T1000 (cell line): ENCODE measurements at regions not wholly inside any gene's neighbourhood (a gene's known extent, or its start where the extent isn't known, plus 50 kb on each side); places are given as distances from the start of the nearest gene placed in this dataset.

Experiments used
- DNase-seq: peaks from one replicate; lab custom pipeline; 2025; ENCODE audit warnings: mixed read lengths; lab: John Stamatoyannopoulos, UW

DNA sequence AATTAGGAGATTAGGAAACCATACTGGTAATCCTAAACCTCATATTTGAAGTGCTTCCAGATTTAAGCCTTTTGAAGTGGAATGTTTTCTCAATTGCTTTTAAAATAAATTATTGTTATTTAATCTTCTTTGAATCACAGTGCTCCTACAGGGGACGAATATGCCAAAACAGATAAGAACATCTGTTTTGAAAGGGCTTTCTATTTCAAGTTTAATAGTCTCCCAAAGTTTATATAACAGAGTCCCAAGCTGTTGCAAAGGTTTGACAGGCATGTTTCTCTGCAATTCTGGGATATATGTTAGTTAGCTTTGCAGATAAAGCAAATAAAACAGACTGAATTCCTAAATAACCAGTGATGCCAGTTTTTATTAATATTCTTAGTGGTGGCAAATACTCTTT lies 803.7 kb downstream of the TLE4 start:
- DNase-seq = no peak

DNA sequence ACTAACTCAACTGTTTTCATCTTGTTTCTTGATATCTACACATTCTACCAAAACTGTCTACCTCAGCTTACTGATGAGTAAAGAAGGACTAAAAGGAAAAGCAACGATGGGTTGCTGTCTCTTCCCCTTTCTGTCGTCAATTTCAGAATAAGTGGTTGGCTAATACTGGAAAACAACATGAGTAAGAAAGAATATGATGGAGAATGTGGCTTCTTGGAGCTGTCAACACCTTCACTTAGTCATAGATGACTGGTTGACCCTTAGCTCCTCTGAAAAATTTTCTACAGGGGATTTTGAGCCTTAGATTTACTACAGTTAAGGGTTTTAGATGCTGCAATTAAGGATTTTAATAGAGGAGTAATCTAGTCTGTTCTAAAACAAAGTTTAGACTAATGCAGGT lies 797.9 kb downstream of the TLE4 start:
- DNase-seq = no peak

DNA sequence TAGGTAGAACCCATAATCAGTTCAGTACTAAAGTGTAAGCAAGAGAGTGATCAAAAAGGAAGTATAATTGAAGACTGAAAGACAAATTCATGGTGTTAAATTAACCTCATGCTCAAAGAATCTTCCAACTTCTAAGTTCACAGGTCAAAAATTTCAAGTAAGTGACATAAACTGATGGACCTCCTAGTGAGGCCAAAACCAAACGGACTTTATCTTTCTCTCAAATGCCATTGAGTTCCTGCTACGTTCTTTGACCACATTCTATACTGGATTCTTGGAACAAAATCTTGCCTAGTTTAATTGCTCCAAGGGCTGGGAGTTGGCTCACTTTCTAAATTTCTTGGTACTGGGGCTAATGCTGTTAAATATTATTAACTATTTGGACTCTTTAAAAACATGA lies 794.9 kb downstream of the TLE4 start:
- no peak for DNase-seq

DNA sequence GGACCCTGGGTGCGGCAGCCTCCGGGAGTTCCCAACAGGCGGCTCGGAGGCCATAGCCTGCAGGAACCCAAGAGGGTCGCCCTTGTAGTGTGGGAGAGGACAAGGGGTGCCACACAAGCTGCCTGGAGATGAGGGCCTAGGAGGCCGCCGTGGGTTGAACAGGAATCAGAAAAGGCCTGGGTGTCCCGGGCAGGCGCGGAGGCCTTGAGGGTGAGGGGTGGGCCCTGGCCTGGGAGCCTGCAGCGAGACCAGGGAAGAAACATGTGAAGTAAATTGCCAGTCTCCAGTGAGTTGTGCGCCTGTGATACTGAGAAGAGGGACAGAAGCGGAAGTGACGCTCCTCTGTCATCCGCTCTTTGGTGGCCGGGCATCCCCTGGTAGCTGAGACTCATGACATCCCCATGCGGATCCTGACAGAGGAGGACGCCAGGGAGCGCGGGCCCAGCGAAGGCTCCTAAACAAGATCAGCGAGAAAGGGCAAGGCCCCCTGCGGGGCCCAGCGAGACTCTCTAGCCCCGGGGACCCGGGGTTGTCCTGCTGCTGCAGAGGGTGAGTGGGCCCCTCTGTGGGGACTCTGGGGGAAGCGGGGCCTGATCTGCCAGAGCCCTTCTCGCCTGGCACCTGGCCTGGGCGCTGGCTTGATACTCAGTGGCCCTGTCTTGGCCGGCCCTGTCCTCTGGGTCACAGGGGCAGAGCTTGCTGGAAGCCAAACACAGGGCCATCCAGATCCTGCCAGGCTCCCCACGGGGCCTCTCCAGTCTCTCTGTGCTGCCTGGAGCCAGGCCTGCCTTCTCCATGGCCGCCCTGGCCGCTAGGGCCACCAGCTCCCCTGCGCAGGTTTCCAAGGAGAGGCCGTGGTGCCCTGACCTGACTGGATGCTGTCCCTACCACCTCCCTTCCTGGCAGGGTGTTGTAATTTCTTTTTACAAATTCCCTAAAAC lies 788.4 kb downstream of the TLE4 start:
- DNase-seq = no peak

DNA sequence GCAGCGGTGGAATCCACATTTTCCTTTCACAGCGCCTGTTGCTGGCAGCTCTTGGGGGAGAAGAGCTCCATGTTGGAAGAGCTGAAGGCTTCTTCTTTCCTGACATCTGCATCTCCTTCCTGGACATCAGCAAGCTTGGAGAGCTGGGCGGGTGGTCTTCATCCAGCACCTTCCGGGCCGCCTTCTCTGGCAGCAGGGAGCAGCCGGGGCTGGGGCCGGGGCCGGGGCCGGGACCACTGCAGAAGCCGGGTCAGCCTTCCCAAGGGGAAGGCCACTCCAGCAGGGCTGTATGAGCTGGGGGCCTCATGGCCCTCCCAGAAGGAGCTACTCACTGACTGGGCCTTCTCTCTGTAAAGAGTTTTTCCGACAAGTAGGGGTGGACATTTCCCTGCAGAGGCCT lies 787.5 kb downstream of the TLE4 start:
- no peak for DNase-seq

DNA sequence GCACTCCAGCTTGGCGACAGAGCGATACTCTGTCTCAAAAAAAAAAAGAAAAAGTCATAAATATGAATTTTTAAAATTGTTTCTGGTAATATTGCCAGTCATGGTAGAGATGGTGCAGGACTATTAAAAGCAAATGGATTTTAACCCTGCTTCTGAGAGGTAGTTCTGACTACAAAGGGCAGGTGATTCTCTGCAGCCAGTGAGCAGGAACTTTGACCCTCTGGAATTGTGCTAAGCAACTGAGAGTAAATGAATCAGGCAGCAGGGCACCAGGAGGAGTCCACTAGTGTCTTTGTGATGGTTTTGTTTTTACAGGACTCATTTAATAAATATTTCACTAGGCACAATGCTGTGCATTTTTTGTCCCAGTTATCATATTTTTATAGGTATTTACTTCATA lies 781.2 kb downstream of the TLE4 start:
- DNase-seq = no peak

DNA sequence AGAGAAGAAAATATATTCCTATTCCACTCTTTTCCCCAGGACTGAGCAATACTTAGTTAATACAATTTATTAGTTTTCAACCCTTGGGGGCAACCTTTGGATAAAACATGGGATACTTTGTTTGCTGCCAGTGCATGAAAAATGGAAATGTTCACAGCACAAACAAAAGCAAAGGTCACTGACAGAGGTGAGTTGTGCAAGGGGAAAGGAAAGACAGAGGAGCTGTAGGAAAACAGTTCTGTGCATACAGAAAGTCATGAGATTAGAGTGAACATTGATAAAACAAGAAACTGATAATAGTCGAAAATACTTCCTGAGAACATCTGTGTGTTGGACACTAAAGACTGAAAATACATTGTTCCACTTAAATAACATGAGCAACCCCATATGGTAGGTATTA lies 779.8 kb downstream of the TLE4 start:
- DNase-seq = no peak

DNA sequence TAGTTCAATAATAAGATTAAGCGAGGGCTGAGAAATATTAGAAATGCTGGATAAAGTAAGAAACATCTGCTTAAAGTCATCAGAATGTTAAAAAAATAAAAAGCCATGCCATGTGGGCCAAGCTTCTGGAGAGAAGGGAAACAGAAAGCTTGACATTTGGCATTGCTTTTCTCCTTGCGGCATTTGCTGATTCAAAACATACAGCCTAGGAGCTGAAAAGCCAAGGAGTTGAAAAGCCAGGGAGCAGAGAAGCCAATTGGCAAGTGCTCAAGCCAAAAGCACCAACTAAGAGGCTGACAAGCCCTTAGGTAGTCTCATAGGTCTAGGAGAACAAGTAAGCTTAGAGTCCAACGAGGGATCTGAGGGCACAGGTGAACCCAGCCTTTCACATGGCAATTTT lies 754.3 kb downstream of the TLE4 start:
- no peak for DNase-seq

DNA sequence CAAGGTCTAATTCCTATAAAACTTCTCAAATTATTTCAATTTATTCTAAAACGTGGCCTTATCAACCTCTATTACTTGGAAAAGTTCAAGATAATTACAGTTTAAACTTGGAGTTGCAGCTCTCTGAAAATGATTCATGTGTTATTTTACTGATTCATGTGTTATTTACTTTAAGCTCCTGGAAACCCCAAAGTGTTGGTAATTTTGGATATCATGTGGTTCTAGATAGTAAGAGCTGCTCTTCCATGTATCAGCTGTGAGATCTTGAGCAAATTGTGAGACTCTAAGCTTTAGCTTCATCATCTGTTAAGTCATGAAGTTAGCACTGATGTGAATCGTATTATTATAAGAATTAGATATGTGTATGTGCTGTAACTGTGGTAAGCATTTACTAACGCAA lies 749.2 kb downstream of the TLE4 start:
- DNase-seq = no peak

DNA sequence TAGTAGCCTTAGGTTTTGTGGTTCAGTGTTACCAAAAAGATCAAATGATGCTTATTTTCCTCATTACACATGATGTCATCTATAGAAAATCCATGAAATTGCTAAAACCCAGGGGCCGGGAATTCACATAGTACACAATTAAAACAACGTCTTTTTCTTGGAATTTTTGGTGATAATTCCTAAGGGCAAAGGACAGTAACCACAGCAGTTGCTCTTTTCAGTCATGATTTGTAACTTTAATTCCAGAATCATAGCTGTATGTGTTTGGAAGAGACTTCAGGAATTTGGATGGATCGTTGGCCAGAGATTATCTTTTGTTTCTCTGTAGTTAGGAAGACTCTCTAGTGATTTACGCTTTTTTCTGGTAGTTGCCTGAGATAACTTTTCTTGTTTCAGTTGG lies 748.7 kb downstream of the TLE4 start:
- no peak for DNase-seq

DNA sequence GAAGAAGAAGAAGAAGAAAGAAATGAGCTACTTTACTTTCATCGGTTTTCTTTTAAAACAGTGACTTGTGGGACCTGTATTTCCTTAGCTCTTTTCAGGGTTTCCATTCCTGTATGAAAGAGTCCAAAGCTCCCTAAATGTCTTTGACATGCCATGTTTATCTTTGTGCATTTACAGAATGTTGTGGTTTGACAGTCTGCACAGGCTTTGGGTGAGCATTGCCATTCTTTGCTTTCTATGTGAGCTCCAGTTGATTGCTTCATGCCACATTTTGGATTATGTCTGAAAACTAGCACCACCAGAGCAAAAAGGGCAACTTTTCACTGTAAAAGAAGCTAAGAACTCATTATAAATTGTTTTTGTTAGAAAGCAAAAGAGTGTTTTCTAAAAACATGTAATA lies 733.4 kb downstream of the TLE4 start:
- DNase-seq = no peak

DNA sequence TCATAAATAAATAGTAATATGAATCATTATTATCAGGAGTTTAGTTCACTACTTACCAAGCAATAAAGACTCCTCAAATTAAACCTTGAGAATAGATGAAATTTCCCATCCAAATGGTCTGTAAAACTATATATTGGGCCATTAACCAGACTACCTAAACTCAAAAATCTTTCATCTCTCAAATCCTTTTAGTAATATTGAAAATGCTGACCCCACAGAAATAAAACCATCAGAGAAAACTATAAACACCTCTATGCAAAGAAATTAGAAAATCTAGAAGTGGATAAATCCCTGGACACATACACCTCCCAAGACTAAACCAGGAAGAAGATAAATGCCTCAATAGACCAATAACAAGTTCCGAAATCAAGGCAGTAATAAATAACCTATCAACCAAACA lies 723.2 kb downstream of the TLE4 start:
- no peak for DNase-seq

DNA sequence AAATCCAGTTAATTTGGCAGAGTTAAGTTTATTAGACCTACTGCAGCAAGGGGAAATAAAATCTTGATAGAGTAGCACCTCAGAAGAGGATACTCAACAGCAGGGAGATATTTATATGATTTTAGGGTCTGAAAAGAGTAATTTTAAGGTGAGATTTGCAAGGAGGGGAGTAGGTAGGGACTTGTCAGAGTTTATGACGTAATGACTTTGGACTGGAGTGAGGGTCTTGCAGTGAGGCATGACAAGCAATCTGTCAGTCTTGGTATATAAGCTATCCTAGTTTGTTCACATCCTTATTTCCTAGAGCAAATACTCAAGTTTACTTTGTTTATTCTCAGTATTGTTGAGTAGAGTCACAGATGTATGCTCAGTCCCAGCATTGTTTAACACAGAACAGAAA lies 722.6 kb downstream of the TLE4 start:
- no peak for DNase-seq

DNA sequence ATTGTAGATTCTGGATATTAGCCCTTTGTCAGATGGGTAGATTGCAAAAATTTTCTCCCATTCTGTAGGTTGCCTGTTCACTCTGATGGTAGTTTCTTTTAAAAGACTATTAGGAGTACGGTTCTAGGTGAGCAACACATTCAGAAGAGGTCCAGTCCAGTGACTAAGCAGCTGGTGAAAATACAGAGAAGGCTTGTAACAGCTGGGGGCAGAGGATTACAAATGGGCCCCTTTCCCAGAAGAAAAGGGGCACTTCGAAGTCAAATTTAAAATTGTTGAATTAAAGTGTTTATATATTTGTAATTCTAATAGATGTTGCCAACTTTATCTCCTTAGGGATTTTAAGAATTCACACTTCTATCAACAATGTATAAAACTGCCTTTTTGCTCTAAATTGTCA lies 720.5 kb downstream of the TLE4 start:
- no peak for DNase-seq

DNA sequence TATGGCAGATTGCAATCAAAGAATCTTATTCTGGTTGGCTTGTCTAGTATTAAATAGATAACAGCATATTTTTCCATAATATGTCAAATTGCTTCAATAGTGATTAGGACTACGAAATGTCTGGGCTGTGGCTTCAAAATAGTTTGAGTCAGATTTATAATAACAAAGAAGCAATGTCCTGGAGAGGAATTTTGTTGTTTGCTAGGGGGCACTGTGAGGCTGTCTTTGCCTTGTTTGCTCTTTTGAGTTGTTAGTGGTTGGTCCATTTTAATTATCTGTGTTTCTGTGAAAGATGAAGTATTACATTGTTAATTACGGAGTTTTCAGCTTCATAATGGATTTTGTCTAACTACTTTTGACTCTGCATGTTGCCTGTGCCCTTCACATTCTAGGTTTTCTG lies 713.6 kb downstream of the TLE4 start:
- DNase-seq = no peak

DNA sequence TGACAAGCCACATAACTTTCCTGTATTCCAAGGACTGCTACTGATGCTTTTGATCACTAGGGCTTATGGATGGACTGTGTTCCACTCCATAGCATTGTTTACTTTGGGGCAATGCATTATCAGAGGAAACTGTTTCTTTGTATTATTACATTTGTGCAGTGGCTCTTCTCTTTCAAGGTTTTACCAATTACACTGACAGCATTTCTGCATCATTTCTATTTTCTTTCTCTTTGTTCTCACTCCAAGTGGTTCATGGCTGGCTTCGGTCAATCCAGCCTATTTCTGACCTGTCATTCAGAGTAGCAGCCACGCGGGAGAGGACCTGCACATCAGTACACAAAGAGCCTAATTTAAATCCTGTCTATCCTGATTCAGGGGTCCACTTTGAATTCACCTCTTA lies 711.0 kb downstream of the TLE4 start:
- DNase-seq = no peak

DNA sequence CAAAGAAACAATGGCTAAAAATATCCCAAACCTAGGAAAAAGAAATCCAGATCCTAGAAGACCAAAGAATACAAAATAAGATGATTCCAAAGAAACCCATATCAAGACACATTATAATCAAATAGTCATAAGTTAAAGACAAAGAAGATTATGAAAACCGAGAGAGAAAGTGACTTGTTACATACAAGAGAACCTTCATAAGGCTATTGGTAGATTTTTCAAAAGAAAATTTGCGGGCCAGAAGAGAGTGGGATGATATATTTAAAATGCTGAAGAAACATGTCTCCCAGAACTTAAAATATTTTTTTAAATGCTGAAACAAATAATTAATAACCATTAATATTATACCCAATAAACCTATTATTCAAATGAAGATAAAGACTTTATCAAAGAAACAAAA lies 687.3 kb downstream of the TLE4 start:
- no peak for DNase-seq

DNA sequence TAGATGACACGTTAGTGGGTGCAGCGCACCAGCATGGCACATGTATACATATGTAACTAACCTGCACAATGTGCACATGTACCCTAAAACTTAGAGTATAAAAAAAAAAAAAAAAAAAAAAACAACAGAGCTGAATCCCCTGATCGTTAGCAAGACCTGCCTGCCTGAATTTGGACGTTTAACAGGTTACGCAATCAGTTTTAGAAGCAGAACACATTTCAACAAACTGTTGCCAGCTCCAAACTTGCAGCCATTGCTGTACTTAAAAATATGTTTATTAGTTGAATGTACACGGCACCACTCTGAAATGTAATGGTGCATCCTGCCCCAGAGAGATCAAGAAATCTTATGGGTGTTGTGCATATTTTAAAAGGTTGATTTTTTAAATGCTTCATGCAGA lies 680.0 kb downstream of the TLE4 start:
- DNase-seq = no peak

DNA sequence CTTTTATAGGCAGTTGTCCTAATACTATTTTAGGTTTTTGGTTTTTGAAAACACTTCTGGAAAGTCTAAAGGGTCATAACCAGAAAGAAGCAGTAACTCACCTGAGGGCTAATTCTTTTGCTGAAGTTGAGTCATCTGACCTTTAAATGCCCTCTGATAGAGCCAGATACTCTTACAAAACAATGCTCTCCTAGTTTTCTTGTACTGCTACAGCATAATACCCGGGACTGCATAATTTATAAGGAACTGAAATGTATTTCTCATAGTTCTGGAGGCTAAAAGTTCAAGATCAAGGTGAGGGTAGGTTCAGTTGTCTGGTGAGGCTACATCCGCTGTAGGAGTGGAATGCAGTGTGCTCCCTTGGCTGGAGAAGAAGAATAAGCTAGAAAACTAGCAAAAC lies 670.3 kb downstream of the TLE4 start:
- DNase-seq = no peak

DNA sequence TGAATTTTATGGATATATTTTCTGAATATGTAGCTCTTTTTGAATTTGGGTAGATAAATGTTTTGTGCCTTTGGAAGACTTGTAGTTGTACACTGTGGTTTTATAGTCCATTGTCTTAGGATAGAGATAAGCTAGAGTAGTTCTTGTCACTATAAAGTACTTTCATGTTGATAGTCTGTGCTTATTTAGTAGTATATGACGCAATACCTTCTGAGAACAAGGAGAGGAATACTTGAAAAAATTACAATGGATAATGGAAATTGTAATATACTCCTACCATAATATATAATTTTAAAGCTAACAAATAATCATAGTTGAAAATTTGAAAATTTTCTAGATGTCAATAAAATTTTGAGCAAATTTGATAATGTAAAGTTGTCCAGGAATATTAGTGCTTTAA lies 664.0 kb downstream of the TLE4 start:
- no peak for DNase-seq

DNA sequence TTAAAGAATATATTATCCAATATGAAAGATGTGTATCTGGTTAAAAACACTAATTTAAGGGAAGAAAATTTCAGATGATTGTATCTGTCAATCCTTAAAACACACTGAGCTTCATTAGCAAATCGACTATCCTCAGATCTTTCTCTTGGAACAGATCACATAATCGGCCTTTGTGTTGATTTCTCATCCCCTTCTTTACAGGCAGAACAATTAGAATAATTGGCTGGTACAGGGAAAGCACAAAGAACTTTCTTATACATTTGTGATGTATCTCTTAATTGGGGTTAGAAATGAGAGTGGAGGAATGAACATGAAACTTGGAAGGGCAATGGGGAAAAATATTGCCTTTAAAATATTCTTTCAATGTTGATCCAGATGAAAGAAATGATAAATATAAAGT lies 662.1 kb downstream of the TLE4 start:
- no peak for DNase-seq

DNA sequence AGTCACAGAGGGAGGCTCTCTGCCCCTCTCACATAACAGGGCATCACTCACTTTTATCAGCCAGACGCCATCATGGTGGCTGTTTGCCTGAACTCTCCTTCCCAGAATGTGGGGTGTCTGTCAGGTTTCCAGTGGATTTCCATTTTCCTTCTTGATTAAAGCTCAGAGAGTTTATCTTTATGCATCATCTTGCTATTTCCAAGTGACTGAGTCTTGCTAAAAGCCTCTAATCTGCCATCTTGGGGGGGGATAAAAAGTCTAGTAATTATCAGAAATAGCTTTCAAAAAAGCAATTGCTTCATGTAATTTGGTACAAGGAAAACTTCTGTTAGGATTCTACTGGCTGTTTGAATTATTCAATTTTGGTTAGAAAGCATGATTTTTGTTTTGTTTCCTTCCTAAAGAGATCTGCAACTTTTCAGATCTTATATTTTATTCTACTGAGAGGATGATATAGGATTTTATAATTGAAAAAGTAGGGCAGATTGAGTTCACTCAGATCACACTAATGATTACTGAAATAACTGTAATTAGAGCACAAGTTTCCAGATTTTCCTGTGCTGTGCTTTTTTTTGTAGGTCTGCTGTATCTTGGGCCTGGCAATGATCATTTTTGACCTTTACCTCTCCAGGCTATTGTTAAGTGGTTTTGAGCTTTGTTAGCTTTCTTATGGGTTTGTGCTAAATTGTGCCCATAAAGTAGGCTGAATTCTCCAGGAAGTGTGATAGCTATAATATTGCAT lies 661.5 kb downstream of the TLE4 start:
- DNase-seq = no peak
